ENCODE measurements at regions not wholly inside any gene's neighbourhood (a gene's known extent, or its start where the extent isn't known, plus 50 kb on each side); places are given as distances from the start of the nearest gene placed in this dataset.

- no peak for DNase-seq
Observed at GRCh38 chr5:8247049-8247899, 378.3 kb downstream of the MTRR start.

- no peak for DNase-seq
Observed at GRCh38 chr5:8253376-8253775, 384.4 kb downstream of the MTRR start.

GRCh38 chr5:8254674-8255073 lies 385.7 kb downstream of the MTRR start:
- no peak for DNase-seq

GRCh38 chr5:8258801-8259200 lies 389.9 kb downstream of the MTRR start:
- no peak for DNase-seq

- no peak for DNase-seq
Observed at GRCh38 chr5:8270246-8270645, 401.3 kb downstream of the MTRR start.

GRCh38 chr5:8280711-8281363 lies 411.9 kb downstream of the MTRR start:
- DNase-seq: no peak

GRCh38 chr5:8288334-8288733 lies 419.4 kb downstream of the MTRR start:
- no peak for DNase-seq

GRCh38 chr5:8288897-8289516 lies 420.1 kb downstream of the MTRR start:
- no peak for DNase-seq

- no peak for DNase-seq
Observed at GRCh38 chr5:8289779-8290178, 420.8 kb downstream of the MTRR start.

GRCh38 chr5:8290721-8291120 lies 421.8 kb downstream of the MTRR start:
- no peak for DNase-seq

GRCh38 chr5:8291641-8292040 lies 422.7 kb downstream of the MTRR start:
- no peak for DNase-seq

- DNase-seq: no peak
Observed at GRCh38 chr5:8295141-8295540, 426.2 kb downstream of the MTRR start.

GRCh38 chr5:8299716-8300115 lies 430.8 kb downstream of the MTRR start:
- no peak for DNase-seq

GRCh38 chr5:8304341-8304740 lies 435.4 kb downstream of the MTRR start:
- DNase-seq: no peak

GRCh38 chr5:8306288-8306896 lies 437.4 kb downstream of the MTRR start:
- DNase-seq: no peak

- no peak for DNase-seq
Observed at GRCh38 chr5:8314965-8315364, 446.0 kb downstream of the MTRR start.

- no peak for DNase-seq
Observed at GRCh38 chr5:8316608-8317280, 447.8 kb downstream of the MTRR start.

- no peak for DNase-seq
Observed at GRCh38 chr5:8317335-8317734, 448.4 kb downstream of the MTRR start.

- DNase-seq: no peak
Observed at GRCh38 chr5:8320244-8320643, 451.3 kb downstream of the MTRR start.

- no peak for DNase-seq
Observed at GRCh38 chr5:8321272-8321671, 452.3 kb downstream of the MTRR start.

- DNase-seq: no peak
Observed at GRCh38 chr5:8322484-8322883, 453.5 kb downstream of the MTRR start.

GRCh38 chr5:8327016-8327415 lies 458.1 kb downstream of the MTRR start:
- no peak for DNase-seq

- DNase-seq: no peak
Observed at GRCh38 chr5:8329773-8330172, 460.8 kb downstream of the MTRR start.

Measured in activated CD4-positive, alpha-beta T cell treated with anti-CD3 and anti-CD28 coated beads for 48 hours (primary cell).